PC-9 (cell line): ENCODE measurements at regions not wholly inside any gene's neighbourhood (a gene's known extent, or its start where the extent isn't known, plus 50 kb on each side); places are given as distances from the start of the nearest gene placed in this dataset.
"Not testable (repeated sequence)": the region's sequence is repeated elsewhere in the genome, so short reads cannot be mapped to it uniquely, and the experiment has no call there.

ENCODE experiments used
- BruUV-seq: library from RNA; stranded (reverse); fragments of 400-500 nt; replicated peaks from 2 replicates; lab custom pipeline; 2021; lab: Mats Ljungman, UMichigan
- CTCF ChIA-PET: fragments of 300-600 bp; sonication (Branson Sonifier 250); formaldehyde crosslinking; loops from one replicate; lab custom pipeline; 2022; ENCODE audit warnings: antibody characterized with exemption; lab: Charles Lee
- POLR2A ChIA-PET: fragments of 300-600 bp; sonication (Branson Sonifier 250); formaldehyde crosslinking; loops from one replicate; lab custom pipeline; 2022; ENCODE audit warnings: antibody characterized with exemption; ENCODE audit not compliant: unreplicated experiment; lab: Charles Lee
- DNase-seq, 2 experiments: peaks; one replicate each; pipeline versions ENCODE4 v3.0.0 to v3.0.0-alpha.2; 2015 to 2022; ENCODE audit warnings: mixed read lengths in 1 of 2
- H2AFZ ChIP-seq: fragments of 200-600 bp; sonication (generic); 2 replicates; pipeline ENCODE4 v1.8.1; 2017; ENCODE audit warnings: antibody characterized with exemption
- H3F3A ChIP-seq: fragments of 200-600 bp; sonication (generic); 2 replicates; pipeline ENCODE4 v1.8.1; 2017; ENCODE audit warnings: antibody characterized with exemption, mild to moderate bottlenecking, low read depth; ENCODE audit not compliant: insufficient read depth
- H3K27ac ChIP-seq: fragments of 200-600 bp; sonication (generic); 2 replicates; pipeline ENCODE4 v1.6.1; 2016; ENCODE audit warnings: mixed run types
- H3K27me3 ChIP-seq: fragments of 200-600 bp; sonication (generic); 2 replicates; pipeline ENCODE4 v1.6.1; 2016; ENCODE audit warnings: low read depth, mixed run types; ENCODE audit not compliant: insufficient read depth
- H3K36me3 ChIP-seq: fragments of 200-600 bp; sonication (generic); 2 replicates; pipeline ENCODE4 v1.6.1; 2016; ENCODE audit warnings: low read depth, mixed run types
- H3K4me1 ChIP-seq: fragments of 200-600 bp; sonication (generic); replicated peaks from 2 replicates; pipeline ENCODE4 v1.6.1; 2016; ENCODE audit warnings: mixed run types; ENCODE audit not compliant: insufficient read depth
- H3K4me2 ChIP-seq: fragments of 200-600 bp; sonication (generic); 2 replicates; pipeline ENCODE4 v1.6.1; 2017; ENCODE audit warnings: mixed run types
- H3K4me3 ChIP-seq: fragments of 200-600 bp; sonication (generic); 2 replicates; pipeline ENCODE4 v1.6.1; 2016; ENCODE audit warnings: mixed run types
- H3K79me2 ChIP-seq: fragments of 200-600 bp; sonication (generic); 2 replicates; pipeline ENCODE4 v1.6.1; 2017; ENCODE audit warnings: low read depth, mixed run types
- H3K9me2 ChIP-seq: fragments of 200-600 bp; sonication (generic); 2 replicates; pipeline ENCODE4 v1.8.1; 2017; ENCODE audit warnings: mild to moderate bottlenecking; ENCODE audit not compliant: insufficient read depth
- H3K9me3 ChIP-seq: fragments of 200-600 bp; sonication (generic); 2 replicates; pipeline ENCODE4 v1.8.1; 2016; ENCODE audit warnings: low read depth; ENCODE audit not compliant: insufficient read depth
- H4K20me1 ChIP-seq: fragments of 200-600 bp; sonication (generic); 2 replicates; pipeline ENCODE4 v1.8.1; 2017; ENCODE audit not compliant: insufficient read depth
- CTCF ChIP-seq: fragments of 200-600 bp; sonication (generic); conservative IDR thresholded peaks from 2 replicates; pipeline ENCODE4 v1.6.1; 2017; ENCODE audit warnings: mixed run types, antibody characterized with exemption, mild to moderate bottlenecking, moderate library complexity
- EZH2 ChIP-seq: fragments of 200-600 bp; sonication (generic); IDR thresholded peaks from 2 replicates; pipeline ENCODE4 v1.8.0; 2017; ENCODE audit warnings: antibody characterized with exemption, low read depth
- intact Hi-C: fragments of 100-400 bp; cut with micrococcal nuclease; formaldehyde crosslinking; loops from one replicate; pipeline ENCODE4 v1.10.0; 2022; ENCODE audit not compliant: unreplicated experiment

GRCh38 chr1:80542231-80542630, 1258.5 kb upstream of the ADGRL2 start:
- H3K4me2 ChIP-seq: no peak overlapping the region
- H4K20me1 ChIP-seq: no peaks in the 10 kb centered on the region
- POLR2A ChIA-PET: no interaction called here
- H3K36me3 ChIP-seq: no peaks in the 10 kb centered on the region
- DNase-seq: no peak
- no peak overlapping the region for H2AFZ ChIP-seq
- intact Hi-C loops: no loop called here
- H3F3A ChIP-seq: no peaks in the 10 kb centered on the region
- no TSS peak for BruUV-seq
- no peaks in the 10 kb centered on the region for H3K79me2 ChIP-seq
- no peaks in the 10 kb centered on the region for H3K9me2 ChIP-seq
- no peak overlapping the region for H3K27ac ChIP-seq
- TF ChIP-seq EZH2 (no peak), CTCF (no peak)
- no peaks in the 10 kb centered on the region for H3K27me3 ChIP-seq
- H3K9me3 ChIP-seq: 0 out of 2 replicates have a peak, but pooled peaks cover 2% of the 10 kb centered on the region
- no peaks in the 10 kb centered on the region for H3K4me1 ChIP-seq
- no peak overlapping the region for H3K4me3 ChIP-seq
- CTCF ChIA-PET: no interaction called here

- Histone ChIP-seq H3K36me3 (no peaks in the 10 kb centered on the region), H3K4me2 (no peak overlapping the region), H3K27ac (no peak overlapping the region), H3K27me3 (no peaks in the 10 kb centered on the region), H3K4me3 (no peak overlapping the region), H4K20me1 (no peaks in the 10 kb centered on the region), H3K9me2 (no peaks in the 10 kb centered on the region), H3K9me3 (no peaks in the 10 kb centered on the region), H3F3A (no peaks in the 10 kb centered on the region), H3K79me2 (no peaks in the 10 kb centered on the region), H2AFZ (no peak overlapping the region), H3K4me1 (no peaks in the 10 kb centered on the region)
- DNase-seq: no peak
- intact Hi-C loops: no loop called here
- POLR2A ChIA-PET: no interaction called here
- CTCF ChIA-PET: no interaction called here
- no peak for TF ChIP-seq EZH2
- TF ChIP-seq CTCF: no peak
- no TSS peak for BruUV-seq
Measured at GRCh38 chr1:80540596-80540995, 1260.1 kb upstream of the ADGRL2 start.

GRCh38 chr1:80540149-80540548, 1260.6 kb upstream of the ADGRL2 start:
- no peaks in the 10 kb centered on the region for H3K9me2 ChIP-seq
- no peak for DNase-seq
- CTCF ChIA-PET: no interaction called here
- BruUV-seq: no TSS peak
- H3K4me2 ChIP-seq: no peak overlapping the region
- H3K36me3 ChIP-seq: no peaks in the 10 kb centered on the region
- H3K4me3 ChIP-seq: no peak overlapping the region
- H3K27me3 ChIP-seq: no peaks in the 10 kb centered on the region
- no peaks in the 10 kb centered on the region for H3K9me3 ChIP-seq
- no peaks in the 10 kb centered on the region for H3K79me2 ChIP-seq
- H3F3A ChIP-seq: no peaks in the 10 kb centered on the region
- no peaks in the 10 kb centered on the region for H3K4me1 ChIP-seq
- TF ChIP-seq EZH2: no peak
- TF ChIP-seq CTCF: no peak
- POLR2A ChIA-PET: no interaction called here
- no peak overlapping the region for H2AFZ ChIP-seq
- intact Hi-C loops: no loop called here
- H4K20me1 ChIP-seq: no peaks in the 10 kb centered on the region
- no peak overlapping the region for H3K27ac ChIP-seq

- DNase-seq, POLR2A ChIA-PET, H4K20me1 ChIP-seq, H3F3A ChIP-seq, H3K4me1 ChIP-seq, H2AFZ ChIP-seq, H3K9me2 ChIP-seq, H3K4me3 ChIP-seq, CTCF ChIA-PET, H3K36me3 ChIP-seq, H3K4me2 ChIP-seq, H3K79me2 ChIP-seq, H3K27ac ChIP-seq, BruUV-seq, intact Hi-C loops, H3K9me3 ChIP-seq, H3K27me3 ChIP-seq: not testable (repeated sequence)
Measured at GRCh38 chr1:80539298-80539697, 1261.4 kb upstream of the ADGRL2 start.
